Vagina (tissue), 2 donors: ENCODE measurements at regions not wholly inside any gene's neighbourhood (a gene's known extent, or its start where the extent isn't known, plus 50 kb on each side); places are given as distances from the start of the nearest gene placed in this dataset.

ENCODE experiments used
- DNase-seq, 2 donors: peaks; one replicate each; pipeline ENCODE4 v3.0.0-alpha.2; 2017; ENCODE audit errors: extremely low spot score in 2 of 2
- H3K27ac ChIP-seq: fragments of 200-600 bp; sonication (generic); one replicate; pipeline ENCODE4 v1.5.1; 2019
- H3K27me3 ChIP-seq: fragments of 200-600 bp; sonication (generic); one replicate; pipeline ENCODE4 v1.5.1; 2019
- H3K36me3 ChIP-seq, 2 donors: fragments of 200-600 bp; sonication (generic); one replicate each; pipeline ENCODE4 v1.5.1; 2017 to 2019
- H3K4me1 ChIP-seq: fragments of 200-600 bp; sonication (generic); one replicate; pipeline ENCODE4 v1.5.1; 2019
- H3K4me3 ChIP-seq, 2 donors: fragments of 200-600 bp; sonication (generic); 1 replicate in 1 of 2; 2 replicates in 1 of 2; pipeline ENCODE4 v1.5.1; 2016 to 2019
- H3K9me3 ChIP-seq: fragments of 200-600 bp; sonication (generic); one replicate; pipeline ENCODE4 v1.5.1; 2019
- CTCF ChIP-seq, 3 experiments: fragments of 450-650 bp in 2 of 3; fragments of 200-600 bp in 1 of 3; sonication (generic) in 1 of 3; IDR thresholded peaks; one replicate each; pipeline ENCODE4 v1.5.1; 2017 to 2019; ENCODE audit warnings: antibody characterized with exemption in 3 of 3, mild to moderate bottlenecking in 2 of 3, moderate library complexity in 2 of 3
- POLR2A ChIP-seq, 2 donors: fragments of 450-650 bp; IDR thresholded peaks; one replicate each; pipeline ENCODE4 v1.6.1; 2017; ENCODE audit warnings: antibody characterized with exemption in 2 of 2, mild to moderate bottlenecking in 2 of 2, moderate library complexity in 2 of 2
- POLR2AphosphoS5 ChIP-seq, 2 donors: sonication (generic); formaldehyde crosslinking; IDR thresholded peaks; one replicate each; pipeline ENCODE4 v1.9.0; 2017; ENCODE audit warnings: antibody characterized with exemption in 2 of 2, mild to moderate bottlenecking in 2 of 2, low read depth in 1 of 2; ENCODE audit not compliant: insufficient read depth in 1 of 2
- intact Hi-C: fragments of 100-400 bp; cut with DNase I; formaldehyde crosslinking; loops from one replicate; pipeline ENCODE4 v1.15.1; 2023

DNA sequence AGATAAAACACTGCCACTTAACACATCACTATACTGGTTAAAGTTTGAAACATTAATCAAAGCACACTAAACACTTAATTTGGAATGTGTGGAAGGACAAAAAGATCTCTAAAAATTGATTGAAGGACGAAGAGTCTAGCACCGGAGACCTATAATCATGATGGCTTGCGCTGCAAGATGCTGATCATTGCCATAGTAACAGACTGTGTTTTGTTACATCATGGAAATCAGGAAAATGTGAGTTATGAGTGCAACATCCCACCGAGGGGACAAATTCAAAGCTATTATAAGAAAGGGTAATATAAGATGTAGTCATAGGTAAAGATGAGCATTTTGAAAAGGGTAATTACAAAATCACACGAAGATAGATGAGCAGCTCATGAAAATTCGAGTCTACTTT lies 278.8 kb upstream of the CTNND2 start:
- no peaks in the 10 kb centered on the region for H3K4me1 ChIP-seq
- no peaks in the 10 kb centered on the region for H3K27me3 ChIP-seq
- no peaks in the 10 kb centered on the region for H3K9me3 ChIP-seq
- H3K36me3 ChIP-seq: no peaks in the 10 kb centered on the region
- H3K4me3 ChIP-seq: no peak overlapping the region
- TF ChIP-seq POLR2A (IDR thresholded peaks at IDR 0.05) (no peak), POLR2AphosphoS5 (IDR thresholded peaks at IDR 0.05; ENCODE audit: insufficient read depth in 1 of 2, low read depth in 1 of 2) (no peak), CTCF (IDR thresholded peaks at IDR 0.05) (no peak)
- intact Hi-C loops: no loop called here
- H3K27ac ChIP-seq: no peak overlapping the region
- no peak for DNase-seq

DNA sequence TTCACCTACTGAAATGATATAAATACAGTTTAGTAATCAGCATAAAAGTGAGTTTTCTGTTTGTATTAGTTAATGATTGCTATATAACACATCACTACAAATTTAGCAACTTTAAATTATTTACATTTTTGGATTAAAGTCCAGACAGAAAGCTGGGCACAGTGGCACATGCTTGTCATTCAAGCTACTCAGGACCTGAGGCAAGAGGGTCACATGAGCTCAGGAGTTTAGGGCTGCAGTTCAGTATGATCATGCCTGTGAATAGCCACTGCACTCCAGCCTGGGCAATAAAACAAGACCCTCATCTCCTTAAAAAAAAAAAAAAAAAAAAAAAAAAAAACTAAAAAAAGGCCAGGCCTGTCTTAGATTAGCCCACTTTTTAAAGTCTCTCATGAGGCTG lies 273.6 kb upstream of the CTNND2 start:
- H3K27me3 ChIP-seq: no peaks in the 10 kb centered on the region
- no peaks in the 10 kb centered on the region for H3K4me1 ChIP-seq
- TF ChIP-seq CTCF (IDR thresholded peaks at IDR 0.05): no peak
- TF ChIP-seq POLR2AphosphoS5 (IDR thresholded peaks at IDR 0.05; ENCODE audit: insufficient read depth in 1 of 2, low read depth in 1 of 2): no peak
- TF ChIP-seq POLR2A (IDR thresholded peaks at IDR 0.05): no peak
- no peaks in the 10 kb centered on the region for H3K9me3 ChIP-seq
- H3K4me3 ChIP-seq: no peak overlapping the region
- intact Hi-C loops: no loop called here
- H3K36me3 ChIP-seq: no peaks in the 10 kb centered on the region
- H3K27ac ChIP-seq: no peak overlapping the region
- DNase-seq: no peak

DNA sequence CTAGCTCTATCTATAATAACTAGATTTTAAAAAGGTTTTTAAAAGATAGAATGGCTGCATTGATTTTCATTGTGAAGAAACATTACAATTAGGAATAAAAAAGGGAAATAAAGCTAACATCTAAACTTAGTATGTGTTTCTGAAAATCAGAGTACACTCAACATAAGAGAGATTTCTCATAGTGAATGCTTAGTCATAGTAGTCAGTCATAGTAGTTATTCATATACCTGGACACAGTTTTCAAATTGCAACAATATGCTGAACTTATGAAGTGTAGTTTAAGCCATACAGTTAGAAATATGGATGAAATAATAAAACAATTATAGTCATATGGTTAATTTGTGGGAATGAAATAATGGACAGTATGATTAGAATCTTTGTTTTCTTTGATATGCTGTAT lies 273.0 kb upstream of the CTNND2 start:
- Histone ChIP-seq H3K27me3 (no peaks in the 10 kb centered on the region), H3K4me1 (no peaks in the 10 kb centered on the region), H3K4me3 (no peak overlapping the region), H3K36me3 (no peaks in the 10 kb centered on the region), H3K9me3 (no peaks in the 10 kb centered on the region), H3K27ac (no peak overlapping the region)
- TF ChIP-seq POLR2A (IDR thresholded peaks at IDR 0.05): no peak
- TF ChIP-seq POLR2AphosphoS5 (IDR thresholded peaks at IDR 0.05; ENCODE audit: insufficient read depth in 1 of 2, low read depth in 1 of 2): no peak
- no peak for TF ChIP-seq CTCF (IDR thresholded peaks at IDR 0.05)
- DNase-seq: no peak
- intact Hi-C loops: no loop called here

- TF ChIP-seq POLR2AphosphoS5 (IDR thresholded peaks at IDR 0.05; ENCODE audit: insufficient read depth in 1 of 2, low read depth in 1 of 2) (no peak), CTCF (IDR thresholded peaks at IDR 0.05) (no peak), POLR2A (IDR thresholded peaks at IDR 0.05) (no peak)
- no peak overlapping the region for H3K4me3 ChIP-seq
- intact Hi-C loops: no loop called here
- no peaks in the 10 kb centered on the region for H3K36me3 ChIP-seq
- H3K9me3 ChIP-seq: no peaks in the 10 kb centered on the region
- DNase-seq: no peak
- H3K4me1 ChIP-seq: no peaks in the 10 kb centered on the region
- no peak overlapping the region for H3K27ac ChIP-seq
- no peaks in the 10 kb centered on the region for H3K27me3 ChIP-seq
These were observed 271.8 kb upstream of the CTNND2 start for GRCh38 chr5:12175914-12176585.

GRCh38 chr5:12174734-12175133 lies 270.5 kb upstream of the CTNND2 start:
- H3K4me3 ChIP-seq: no peak overlapping the region
- H3K27me3 ChIP-seq: no peaks in the 10 kb centered on the region
- no peak for DNase-seq
- H3K4me1 ChIP-seq: no peaks in the 10 kb centered on the region
- intact Hi-C loops: no loop called here
- no peak for TF ChIP-seq POLR2A (IDR thresholded peaks at IDR 0.05)
- no peak for TF ChIP-seq CTCF (IDR thresholded peaks at IDR 0.05)
- TF ChIP-seq POLR2AphosphoS5 (IDR thresholded peaks at IDR 0.05; ENCODE audit: insufficient read depth in 1 of 2, low read depth in 1 of 2): no peak
- no peaks in the 10 kb centered on the region for H3K9me3 ChIP-seq
- no peaks in the 10 kb centered on the region for H3K36me3 ChIP-seq
- H3K27ac ChIP-seq: no peak overlapping the region
